Pons (tissue), 1 donor: ENCODE measurements at regions not wholly inside any gene's neighbourhood (a gene's known extent, or its start where the extent isn't known, plus 50 kb on each side); places are given as distances from the start of the nearest gene placed in this dataset.
"Not testable (repeated sequence)": the region's sequence is repeated elsewhere in the genome, so short reads cannot be mapped to it uniquely, and the experiment has no call there.

Experiments
- DNase-seq: peaks from one replicate; pipeline ENCODE4 v3.0.0-alpha.2; 2016; ENCODE audit warnings: low spot score

DNA sequence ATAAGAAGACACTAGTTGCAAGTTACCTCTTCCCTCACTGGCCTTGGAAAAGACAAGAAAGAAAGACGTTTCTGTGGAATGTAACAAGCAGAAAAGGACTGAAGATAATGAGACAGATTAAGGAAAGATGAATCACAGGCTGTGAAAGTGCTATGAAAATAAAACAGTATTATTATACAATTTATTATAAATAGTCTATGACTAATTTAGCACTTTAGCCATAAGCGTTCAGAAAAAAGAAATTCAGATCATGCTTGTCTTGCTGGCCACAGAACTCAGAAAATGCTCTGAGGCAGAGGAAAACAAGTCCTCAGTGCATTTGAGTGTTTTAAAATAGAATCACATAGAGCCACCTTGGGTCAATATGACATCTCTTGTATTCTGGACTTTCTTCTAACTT, 174.8 kb upstream of the NBPF9 start:
- not testable (repeated sequence) for DNase-seq

DNA sequence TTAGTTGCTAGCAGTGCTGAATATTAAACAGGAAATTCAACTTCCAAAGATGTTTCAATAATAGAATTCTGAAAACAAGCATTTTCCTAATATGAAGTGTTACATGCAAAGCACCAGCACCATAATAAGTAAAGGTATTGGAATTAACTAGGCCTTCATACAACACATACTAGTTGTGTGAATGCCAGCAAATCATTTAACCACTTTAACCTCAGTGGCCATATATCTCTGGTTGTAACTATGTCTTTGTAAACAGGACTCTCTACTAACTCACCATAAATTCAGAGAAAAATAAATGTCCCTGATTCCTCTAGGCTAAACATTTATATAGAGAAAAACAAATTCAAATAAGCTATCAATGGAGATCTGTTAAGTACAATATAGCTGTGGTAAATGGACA, 175.7 kb upstream of the NBPF9 start:
- DNase-seq, result not testable (repeated sequence)

DNA sequence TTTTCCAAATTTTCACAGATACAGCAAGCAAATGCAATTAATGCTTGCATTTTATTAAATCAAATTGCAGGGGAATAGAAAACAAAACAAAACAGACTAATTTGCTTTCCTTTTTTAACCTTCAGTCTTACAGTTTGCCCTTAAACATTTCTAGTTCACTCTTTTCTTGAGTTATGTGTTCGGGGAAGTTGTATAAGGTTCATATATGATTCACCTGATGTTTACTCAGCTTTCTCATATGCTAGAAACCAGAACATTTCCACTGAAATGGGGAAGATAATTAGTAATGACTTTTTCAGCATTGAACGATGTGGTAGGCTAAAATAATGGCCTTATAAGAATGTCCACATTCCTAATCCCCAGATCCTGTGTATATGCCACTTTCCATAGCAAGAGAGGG, 176.2 kb upstream of the NBPF9 start:
- not testable (repeated sequence) for DNase-seq

DNA sequence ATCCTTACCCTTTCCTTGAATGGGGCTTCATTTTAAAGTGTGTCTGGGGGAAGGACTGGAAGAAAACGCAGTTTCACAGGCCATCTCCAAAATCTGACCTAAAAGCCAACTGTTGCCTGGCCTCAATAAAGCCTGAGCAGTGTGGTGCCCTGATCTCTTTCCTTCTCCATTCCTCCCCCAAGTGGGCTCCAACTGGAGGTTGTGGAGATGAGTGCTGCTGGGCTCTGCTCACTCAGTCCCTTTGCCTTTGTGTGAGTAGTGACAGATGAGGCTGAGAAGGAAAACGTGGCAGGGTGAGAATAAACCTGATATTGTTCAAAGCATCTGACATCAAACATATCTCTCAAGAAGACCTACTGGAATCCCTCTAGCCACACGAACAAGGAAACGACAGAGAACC, 181.4 kb upstream of the NBPF9 start:
- DNase-seq, result not testable (repeated sequence)

DNA sequence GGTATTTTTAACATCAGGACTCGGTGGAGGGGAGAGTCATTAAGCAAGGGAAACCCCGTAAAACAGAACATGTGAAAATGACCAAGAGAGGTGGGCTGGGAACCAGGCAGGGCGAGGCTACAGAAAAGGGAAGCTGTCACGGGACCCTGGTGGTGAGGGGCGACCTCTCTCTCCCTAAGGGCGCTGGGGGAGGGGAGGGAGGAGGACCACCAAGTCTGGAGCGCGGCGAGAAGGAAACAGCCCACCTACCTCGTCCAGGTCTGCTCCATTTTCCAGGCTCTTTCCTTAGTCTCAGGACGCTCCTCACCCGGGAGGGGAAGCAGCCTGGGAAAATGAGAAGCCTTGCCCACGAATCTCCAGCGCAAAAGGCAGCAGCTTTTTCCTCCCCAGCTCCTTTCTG, 181.9 kb upstream of the NBPF9 start:
- DNase-seq, result not testable (repeated sequence)

DNA sequence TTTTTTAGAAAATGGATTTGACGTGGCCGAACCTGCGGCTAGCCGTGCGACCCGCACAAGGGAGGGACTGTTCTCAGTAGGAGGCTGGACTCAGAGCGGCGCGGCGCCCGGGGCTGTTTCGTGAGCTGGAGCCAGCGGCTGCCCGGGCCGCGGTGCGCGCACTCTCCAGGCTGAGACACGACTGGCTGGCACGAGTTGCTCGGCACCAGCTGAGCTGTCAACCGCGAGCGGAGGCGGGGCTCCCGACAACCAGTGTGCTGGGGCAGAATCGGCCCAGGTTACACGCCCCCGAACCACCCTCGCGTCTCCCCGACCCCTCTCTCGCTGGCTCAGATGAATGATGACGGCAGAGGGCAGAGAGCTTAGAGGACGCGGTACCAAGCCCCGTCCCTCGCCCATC, 182.3 kb upstream of the NBPF9 start:
- not testable (repeated sequence) for DNase-seq

DNA sequence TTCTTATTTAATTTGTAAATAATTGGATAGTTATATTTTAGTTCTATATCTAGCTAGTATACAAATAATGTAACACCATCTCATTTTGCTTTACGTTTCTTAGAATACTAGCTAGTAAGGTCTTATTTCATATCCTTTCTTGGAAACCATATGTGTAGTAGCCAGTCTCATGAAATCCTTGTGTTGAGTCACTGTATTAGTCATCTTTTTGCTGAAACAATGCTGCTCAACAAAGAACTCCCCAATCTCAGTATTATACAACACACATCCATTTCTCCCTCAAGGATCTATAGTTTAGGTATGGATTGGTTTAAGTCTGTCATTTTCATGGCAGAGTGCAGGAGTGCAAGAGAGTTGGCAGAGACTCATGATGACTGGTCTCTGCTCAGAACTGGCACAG, 185.2 kb upstream of the NBPF9 start:
- not testable (repeated sequence) for DNase-seq

DNA sequence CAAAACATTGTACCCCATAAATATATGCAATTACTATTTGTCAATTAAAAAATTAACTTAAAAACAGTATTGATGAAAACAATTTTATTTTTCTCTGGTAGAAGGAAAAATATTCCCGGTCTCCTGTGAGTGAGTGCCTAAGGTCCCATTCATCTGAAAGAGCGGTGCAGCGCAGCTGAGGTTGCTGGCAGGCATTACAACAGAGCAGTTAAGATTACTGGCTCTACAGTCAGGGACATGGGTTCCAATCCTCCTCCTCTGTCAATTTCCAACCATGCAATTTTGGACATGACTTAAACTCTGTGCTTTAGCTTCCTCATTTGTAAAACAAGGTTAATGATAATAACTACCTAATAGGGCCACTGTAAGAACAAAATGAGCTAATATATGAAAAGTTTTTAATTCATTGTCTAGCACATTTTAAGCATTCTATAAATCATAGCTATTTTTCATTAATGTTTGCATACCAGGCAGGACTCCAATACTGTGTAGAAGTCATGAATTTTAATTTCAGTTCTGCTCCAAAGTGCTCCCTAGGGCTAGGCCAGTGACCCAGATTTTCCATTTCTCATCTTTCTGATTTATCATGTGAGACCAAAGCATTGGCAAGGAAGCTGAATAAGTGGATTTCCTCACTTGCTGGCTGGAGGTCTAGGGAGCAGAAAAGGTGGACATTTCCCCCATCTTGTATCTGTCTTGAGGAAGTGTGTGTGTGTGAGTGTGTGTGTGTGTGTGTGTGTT, 174.2 kb upstream of the NBPF19 start:
- DNase-seq, result not testable (repeated sequence)

DNA sequence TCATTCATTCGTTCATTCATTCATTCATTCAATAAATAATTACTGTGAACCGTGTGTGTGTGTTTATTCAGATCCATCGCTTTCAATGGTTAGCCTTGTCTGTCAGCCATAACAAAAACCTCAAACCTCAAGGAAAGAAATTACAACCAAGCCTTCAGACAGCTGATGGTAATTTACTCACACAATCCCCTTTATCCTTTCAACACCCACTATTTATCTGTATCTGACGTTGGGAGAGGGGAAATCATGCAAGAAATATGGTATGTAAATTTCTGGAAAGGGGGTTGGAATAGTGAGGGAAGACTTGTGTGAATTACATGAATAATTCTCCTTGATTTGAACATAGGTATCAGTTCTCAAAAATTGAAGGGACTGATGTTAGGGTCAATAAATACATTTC, 173.6 kb upstream of the NBPF19 start:
- not testable (repeated sequence) for DNase-seq

DNA sequence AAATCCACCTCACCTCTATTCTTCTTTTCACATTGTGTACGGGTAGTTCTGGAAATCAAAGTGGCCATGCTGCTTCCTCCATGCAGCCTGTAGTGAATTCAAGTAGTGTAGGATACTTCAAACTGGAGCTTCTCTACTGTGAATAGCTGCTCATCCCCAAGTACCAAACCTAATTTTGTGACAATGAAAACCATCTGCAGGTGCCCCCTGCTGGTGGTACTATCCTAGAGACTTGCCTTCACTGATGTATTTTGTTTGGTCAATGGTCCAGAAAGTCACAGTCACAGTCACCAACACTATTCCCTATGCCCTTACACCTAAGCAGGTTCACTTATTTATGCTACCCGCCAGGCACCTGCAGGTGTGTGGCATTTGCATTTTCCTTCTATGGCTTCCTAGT, 170.0 kb upstream of the NBPF19 start:
- not testable (repeated sequence) for DNase-seq

DNA sequence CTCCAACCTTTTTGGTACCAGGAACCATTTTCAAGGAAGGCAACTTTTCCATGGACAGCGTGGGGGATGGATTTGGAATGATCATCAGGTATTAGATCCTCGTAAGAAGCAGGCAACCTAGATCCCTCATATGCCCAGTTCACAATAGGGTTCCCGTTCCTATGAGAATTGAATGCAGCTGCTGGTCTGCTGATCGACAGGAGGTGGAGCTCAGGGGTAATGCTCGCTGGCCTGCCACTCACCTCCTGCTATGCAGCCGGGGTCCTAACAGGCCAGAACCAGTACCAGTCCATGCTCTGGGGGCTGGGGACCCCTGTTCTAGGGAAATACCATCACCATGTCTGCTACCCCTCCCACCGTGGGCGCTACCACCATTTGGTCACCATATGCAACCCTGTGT, 167.2 kb upstream of the NBPF19 start:
- not testable (repeated sequence) for DNase-seq

DNA sequence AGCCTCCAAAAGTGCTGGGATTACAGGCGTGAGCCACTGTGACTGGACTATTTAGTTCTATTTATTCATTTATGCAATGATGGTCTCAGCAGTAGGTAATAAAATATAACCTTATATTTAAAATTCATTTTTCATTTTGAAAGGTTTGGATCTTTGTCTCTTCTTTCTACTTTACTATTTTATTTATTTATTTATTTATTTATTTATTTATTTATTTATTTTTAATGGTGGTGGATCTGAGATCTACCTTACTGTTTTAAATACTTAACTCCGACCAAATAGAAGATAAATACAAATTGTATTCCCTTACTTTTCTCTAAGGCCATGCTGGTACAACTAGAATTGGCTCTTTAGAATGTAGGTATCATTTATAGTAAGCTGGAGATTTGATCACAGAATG, 159.9 kb upstream of the NBPF19 start:
- DNase-seq, result not testable (repeated sequence)

DNA sequence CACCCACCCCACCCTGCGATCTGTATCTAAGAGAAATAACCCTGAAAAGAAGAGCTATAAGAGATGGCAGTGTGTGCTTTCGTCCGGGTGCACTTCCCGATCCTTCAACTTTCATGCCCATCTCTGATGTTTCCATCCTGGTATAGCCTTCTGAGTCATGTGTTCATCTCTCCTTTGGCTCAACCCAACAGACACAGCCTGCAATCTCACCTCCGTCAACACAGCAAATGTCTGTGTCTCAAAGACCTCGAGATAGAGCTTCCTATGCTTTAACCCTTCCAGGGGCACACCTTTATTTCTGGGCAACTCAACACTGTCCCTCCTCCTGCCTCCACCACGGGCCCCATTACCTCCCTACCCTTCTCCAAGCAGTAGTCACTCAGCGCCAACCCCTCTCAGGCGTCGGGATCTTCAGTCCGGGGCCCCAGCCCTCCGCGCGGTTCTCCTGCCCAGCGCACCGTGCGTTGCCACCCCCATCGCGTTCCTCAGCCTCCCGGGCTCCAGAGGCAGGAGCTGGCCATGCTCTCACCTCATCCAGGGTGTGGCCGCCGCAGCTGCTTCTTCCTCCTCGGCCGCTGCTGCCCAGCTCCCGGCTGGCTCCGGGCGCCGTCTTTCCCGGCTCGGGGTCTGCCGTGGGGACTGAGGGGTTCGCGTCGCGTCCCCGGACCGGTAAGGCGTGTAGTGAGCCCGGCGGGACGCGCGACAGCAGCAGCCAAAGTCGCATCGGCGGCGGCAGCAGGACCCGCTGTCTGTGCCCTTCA, 153.7 kb upstream of the NBPF19 start:
- not testable (repeated sequence) for DNase-seq

DNA sequence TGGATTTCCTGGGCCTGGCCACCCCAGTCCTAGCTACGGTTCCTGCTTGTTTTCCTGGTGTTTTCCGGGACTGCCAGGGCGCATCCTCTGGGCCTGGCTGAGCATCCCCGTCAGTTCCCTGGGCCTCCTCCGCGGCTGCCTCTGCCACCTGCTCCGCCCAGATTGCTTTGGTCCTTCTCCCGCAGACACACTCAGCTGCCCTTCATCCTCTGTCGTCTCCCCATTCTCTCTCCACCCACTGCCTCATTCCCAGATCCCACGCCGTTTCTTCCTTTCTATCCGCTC, 153.2 kb upstream of the NBPF19 start:
- DNase-seq, result not testable (repeated sequence)

DNA sequence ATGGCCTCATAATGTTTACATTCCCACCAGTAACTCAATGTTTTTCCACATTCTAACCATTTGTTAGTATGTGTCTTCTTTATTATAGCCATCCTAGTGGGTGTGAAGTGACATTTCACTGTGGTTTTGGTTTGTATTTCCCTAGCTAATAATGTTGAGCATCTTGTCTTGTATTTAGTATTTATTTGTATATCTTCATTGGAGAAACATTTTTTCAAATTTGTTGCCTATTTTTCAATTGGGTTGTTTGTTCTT, 144.8 kb upstream of the NBPF19 start:
- not testable (repeated sequence) for DNase-seq

DNA sequence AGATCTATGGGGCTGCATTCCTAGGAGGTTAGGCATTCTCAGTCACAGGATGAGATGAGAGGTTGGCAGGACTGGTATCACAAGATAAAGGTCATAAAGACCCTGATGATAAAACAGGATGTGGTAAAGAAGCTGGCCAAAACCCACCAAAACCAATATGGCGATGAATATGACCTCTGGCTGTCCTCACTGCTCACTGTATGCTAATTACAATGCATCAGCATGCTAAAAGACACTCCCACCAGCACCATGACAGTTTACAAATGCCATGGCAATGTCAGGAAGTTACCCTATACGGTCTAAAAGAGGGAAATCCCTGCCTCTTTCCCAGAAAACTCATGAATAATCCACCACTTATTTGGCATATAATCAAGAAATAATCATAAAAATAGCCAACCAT, 138.8 kb upstream of the NBPF19 start:
- DNase-seq, result not testable (repeated sequence)

DNA sequence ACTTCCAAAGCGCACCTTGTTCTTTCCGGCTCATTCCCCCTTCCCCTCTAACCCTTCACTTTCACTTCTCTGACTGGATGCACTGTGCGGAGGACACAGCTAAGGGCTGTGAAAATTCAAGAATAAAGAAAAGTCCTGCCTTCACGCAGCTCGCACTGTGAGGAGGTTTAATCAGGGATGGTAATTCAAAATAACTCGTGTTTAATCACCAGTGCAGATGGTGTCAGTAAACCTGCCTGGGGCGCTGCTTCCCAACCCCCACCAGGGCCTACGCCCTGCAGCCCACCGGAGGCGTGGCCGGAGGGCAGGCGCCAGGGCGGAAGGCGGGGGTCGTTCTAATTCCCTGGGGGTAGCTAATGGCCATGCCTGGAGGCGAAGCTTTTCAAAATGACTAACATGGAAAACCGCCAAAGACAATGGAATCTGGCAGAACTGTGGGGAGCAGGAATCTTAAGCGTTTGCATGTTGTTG, 136.6 kb upstream of the NBPF19 start:
- DNase-seq, result not testable (repeated sequence)

DNA sequence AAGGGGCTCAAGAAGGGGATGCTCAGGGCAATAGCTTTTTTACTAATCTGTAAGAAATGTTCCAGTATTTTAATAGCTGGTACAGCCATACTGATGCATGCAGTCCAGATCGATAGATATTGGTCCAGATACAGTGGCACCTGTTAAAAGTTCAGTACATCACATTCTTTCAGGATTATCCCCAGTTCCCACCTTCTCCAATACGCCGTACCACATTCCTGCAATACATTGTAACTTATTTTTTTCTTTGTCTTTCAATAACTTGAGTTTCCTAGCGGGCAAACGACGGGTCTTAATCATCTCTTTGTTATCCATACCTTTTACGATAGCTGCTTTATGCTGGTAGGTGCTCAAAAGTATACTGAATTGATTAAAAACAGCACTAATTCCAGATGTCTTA, 136.1 kb upstream of the NBPF19 start:
- DNase-seq, result not testable (repeated sequence)

DNA sequence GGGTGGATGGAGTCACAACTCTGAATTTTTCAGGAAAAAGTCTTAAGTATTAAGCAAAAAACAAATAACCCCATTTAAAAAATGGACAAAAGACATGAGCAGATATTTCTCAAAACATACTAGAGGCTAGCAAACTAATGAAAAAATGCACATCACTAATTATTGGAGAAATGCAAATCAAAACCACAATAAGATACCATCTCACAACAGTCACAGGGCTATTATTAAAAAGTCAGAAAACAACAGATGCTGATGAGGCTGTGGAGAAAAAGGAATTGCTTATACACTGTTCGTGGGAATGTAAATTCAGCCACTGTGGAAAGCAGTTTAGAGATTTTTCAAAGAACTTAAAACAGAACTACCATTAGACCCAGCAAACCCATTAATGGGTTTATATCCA, 125.4 kb upstream of the NBPF19 start:
- DNase-seq, result not testable (repeated sequence)

DNA sequence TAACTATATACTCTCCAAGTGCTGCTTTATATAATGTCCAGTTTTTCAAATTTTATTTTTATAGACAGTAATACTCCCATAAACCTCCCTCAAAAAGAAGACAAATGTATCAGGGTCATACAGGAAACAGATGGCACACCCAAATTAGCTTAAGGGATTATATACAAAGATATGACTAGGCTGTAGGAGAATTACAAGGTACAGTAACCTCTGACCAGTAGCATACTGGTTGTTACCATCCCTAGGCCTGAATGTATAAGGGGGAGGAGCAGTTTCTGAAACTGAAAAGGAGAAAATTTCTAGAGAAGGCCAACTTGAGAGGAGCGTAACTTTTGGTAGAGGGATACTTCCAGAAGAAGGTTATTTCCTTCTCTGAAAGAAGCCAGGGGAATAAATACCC, 122.6 kb upstream of the NBPF19 start:
- not testable (repeated sequence) for DNase-seq

DNA sequence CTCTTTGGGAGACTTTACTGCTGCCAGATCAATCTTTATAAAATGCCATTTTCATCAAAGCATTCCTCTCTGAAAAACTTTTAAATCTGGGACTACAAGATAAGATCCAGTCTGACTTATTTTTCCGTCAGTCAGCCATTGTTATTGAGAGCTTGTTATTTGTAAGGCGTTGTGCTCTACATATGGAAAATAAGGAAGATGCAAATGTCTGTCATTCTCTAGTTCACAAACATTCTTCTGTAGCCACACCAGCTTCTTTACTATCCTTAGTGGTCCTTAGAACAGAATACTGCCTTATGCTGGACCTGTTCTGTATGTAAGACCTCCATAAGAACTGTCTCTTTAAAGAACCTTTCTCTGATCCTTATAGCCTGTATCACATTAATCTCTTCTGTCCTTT, 120.3 kb upstream of the NBPF19 start:
- DNase-seq, result not testable (repeated sequence)

DNA sequence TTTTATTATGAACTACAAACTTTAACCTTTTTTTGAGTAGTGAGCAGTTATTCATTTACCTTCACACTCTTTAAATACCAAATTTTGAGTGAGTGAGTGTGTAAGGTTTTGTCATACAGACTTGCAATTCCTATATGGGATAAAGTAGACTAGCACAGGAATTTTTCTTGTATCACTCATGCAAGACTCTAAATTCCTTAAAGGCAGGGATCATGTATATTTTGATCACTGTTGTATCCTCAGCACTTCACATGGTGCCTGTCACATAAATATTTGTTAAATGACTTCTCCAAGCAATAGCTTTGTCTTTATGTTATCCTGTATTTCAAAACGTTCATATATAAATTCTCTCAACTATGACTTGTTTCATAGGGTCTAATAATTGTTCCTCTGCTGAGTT, 119.1 kb upstream of the NBPF19 start:
- not testable (repeated sequence) for DNase-seq

DNA sequence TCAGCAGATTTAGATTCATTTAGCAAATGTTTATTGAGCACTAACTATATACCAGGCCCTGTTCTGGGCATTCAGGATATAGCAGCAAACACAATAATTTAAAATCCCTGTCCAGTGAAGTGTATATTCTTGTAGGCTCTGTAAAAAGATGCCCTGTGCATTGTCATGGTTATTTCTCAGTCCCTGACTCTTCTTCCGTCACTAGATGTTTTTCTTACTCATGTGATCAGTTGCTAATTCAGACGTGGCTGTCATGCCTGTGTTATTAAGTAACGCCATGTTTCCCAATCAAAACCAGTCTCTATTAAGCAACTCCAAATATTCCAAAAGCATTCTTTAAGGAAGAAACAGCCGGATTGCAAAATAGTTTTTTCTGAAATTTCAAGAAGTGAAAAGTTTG, 118.7 kb upstream of the NBPF19 start:
- not testable (repeated sequence) for DNase-seq

DNA sequence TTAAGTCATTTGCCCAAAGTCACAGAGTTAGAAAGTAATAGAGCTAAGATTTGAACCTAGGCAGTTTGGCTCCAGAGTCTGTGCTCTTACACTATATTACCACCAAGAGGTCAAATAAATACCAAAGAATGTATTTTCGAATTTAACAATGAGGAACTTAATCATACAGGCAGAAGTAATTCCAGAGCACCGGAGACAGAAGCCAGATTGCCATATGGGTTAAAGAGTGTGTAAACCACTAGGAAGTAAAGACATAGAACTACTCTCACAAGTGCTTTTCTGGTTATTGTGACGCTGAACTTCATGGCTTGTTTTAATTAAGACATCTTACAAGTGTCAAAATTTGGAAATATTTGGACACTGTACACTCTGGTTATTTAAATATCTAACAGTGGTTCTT, 114.5 kb upstream of the NBPF19 start:
- DNase-seq, result not testable (repeated sequence)
